Endometrium (tissue), 2 donors: ENCODE measurements at regions not wholly inside any gene's neighbourhood (a gene's known extent, or its start where the extent isn't known, plus 50 kb on each side); places are given as distances from the start of the nearest gene placed in this dataset.
A peak's percentile ranks its signal among the peaks of the same experiment; 100 is the strongest.
"Not testable (repeated sequence)": the region's sequence is repeated elsewhere in the genome, so short reads cannot be mapped to it uniquely, and the experiment has no call there.

Source experiments
- FAIRE-seq: peaks from 2 replicates; lab custom pipeline; 2012; peaks lifted over from hg19 to GRCh38; lab: Jason Lieb, UNC
- donor health status: control.
- donor health status: control.

DNA sequence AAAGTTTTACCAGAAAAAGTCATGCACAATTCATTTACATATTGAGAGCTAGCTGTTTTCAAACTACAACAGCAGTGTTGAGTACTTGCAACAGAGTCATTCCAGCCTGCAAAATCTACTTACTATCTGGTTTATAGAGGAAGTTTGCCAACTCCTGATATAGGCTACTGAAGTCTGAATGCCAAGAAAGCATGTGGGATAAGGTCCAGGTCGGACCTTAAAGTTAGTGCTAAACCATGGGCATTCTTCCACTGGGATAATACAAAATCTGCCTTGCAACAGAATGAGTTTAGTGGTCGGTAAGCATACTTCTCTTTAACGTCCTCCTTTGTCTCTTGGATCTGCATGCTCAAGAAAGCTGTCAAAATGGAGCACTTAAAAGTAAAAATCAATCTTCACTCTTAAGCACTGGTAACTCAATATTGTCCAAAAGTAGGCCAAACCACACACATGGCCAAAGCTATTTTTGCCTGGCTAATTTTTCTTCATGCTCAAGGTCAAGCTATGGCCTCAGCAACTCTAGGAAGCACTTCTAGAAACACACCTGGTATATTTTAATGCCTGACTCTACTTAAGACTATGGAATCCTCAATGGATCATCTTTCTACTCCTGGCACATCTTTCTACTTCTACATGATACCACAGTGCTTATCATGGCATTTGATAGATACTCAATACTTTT lies 364.9 kb upstream of the KITLG start:
- no peak for FAIRE-seq

DNA sequence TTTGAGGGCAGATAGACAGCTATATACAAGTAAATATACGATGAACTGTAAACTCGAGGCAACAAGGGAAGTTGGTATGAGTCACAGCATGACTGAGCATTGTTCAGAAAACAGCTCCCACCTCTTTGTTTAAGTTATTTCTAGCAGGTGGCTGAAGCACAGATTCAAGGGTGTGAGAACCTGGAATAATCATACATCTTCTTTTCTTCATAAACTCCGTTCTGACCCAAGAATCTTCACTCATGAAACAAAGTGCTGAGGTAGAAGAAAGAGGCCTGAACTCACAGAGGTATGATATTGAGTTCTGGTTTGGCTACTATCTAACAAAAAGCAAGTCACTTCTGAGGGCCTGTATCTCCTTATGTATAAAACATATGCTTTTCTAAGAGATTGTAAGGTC lies 364.1 kb upstream of the KITLG start:
- FAIRE-seq: no peak

DNA sequence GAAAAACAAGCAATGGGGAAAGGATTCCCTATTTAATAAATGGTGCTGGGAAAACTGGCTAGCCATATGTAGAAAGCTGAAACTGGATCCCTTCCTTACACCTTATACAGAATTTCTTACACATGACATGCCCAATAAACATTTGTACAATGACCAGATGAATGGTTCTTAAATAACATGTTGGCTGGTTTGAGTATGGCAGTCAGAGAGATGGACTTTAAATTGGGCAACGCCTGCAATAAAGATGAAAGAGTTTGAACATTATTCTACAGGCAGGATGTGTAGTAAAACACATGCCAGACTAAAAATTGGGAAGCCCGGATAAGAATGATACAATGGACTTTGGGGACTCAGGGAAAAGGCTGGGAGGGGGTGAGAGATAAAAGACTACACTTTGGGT lies 360.6 kb upstream of the KITLG start:
- no peak for FAIRE-seq

DNA sequence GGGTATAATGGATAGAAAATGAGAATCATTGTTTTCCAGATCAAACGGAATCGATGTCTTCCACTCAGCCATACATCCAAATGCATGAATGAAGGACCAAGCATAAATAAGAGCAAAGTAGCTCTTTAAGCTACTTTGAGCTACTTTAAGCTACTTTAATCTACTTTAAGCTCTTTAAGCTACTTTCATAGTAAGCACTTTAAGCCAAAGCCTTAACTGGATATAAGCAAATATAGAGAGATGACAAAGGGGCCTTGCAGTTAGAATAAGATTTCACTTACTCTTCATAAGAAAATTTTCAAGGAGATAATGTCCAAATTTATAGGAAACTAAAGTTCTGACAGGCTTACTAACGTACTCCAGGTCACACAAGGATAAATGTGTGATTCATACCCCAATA lies 355.6 kb upstream of the KITLG start:
- no peak for FAIRE-seq

DNA sequence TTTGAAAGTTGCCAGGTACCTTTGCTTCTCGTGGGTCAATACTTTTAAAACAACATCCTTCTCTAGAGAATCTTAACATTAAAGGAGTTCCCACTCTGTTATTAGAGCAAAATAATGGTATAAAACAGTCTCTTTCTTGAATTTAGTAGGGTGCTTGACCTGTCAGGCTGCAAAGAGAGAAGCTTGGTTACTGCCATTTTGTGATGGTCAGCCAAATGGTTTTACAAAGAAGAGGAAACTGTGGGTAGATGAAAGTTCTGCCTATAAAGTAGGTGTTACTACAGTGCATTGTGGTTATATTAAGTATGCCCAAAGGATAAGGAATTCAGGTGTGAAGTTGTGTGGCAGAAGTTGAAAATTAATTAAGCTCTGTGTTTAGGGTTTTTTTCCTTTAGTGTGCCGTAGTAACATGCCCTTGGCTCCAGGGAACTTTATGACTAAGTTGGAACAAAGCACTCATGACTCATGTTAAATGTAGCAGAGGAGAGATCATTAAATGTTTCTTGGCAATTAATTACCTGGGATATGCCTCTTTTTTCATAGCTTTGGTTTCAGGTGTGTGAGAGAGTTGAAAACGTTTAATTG lies 354.0 kb upstream of the KITLG start:
- no peak for FAIRE-seq

DNA sequence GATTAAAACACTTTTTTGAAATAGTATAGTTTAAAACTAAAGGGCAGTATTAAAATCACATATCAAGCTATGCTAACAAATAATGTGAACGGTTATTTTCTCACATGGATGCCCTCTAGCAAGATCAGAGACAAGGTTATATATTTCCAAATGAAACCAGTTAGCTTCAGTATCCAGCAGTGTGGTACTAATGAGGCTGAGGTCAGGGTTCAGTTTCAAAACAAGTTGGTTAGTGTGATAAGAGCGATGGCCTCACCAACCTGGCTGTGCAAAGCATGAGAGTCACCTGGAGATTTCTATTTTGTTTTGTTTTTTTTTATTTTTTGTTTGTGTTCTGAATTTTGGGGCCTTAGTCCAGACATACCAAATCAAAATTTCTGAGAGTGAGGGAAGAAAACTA lies 352.2 kb upstream of the KITLG start:
- no peak for FAIRE-seq

DNA sequence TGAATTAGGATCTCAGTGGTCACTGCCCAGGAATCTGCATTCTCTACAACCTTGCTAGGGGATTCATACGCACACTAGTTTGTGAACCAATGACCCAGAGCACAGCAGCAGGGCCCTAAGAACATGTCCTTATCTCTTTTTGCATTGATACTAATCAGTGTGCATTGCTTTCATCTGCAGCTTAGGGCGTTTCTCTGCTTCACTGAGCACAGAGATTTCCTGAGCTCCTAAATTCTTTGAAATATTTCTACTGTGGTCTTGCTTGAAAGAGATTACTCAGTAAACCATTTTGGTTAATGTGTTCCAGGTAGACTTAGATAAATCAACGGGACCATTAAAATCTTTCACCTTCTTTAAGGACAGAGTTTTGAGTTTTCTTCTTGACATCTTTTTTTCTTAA lies 351.3 kb upstream of the KITLG start:
- no peak for FAIRE-seq

DNA sequence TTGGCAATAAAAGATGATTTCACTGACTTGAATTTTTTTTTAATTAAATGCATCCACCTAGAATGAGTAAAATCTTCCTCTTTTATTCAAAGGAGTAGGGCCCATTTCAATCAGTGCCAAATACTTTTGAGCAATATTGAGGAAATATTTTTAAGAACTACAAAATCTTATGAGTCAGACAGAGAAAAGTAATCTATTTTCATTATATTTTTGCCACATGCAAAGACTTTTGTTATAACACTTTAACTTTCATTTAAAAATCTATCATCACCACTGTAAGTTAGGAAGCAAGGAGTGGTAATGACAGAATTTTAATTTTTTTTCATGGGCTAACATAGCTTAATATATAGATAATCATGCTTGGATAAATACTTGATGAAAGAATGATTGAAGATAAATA lies 345.2 kb upstream of the KITLG start:
- peak; percentile 8 for FAIRE-seq

DNA sequence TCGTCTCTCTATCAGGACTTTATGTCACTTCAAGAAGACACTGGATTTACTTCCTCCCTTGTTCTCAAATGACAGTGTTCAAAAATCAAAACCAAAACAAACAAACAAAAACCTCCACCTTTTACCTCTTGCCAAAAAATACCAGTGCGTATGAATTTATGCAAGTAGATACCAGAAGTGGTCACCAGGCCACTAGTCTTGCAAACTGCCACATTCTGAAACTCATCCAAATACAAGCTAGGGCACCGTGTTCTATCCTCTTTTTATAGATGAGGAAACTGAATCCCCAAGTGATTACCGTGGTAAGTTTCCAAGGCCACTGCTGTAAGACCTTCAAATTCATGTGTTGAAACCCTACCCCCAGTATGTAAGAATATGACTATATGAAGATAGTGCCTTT lies 343.9 kb upstream of the KITLG start:
- no peak for FAIRE-seq

DNA sequence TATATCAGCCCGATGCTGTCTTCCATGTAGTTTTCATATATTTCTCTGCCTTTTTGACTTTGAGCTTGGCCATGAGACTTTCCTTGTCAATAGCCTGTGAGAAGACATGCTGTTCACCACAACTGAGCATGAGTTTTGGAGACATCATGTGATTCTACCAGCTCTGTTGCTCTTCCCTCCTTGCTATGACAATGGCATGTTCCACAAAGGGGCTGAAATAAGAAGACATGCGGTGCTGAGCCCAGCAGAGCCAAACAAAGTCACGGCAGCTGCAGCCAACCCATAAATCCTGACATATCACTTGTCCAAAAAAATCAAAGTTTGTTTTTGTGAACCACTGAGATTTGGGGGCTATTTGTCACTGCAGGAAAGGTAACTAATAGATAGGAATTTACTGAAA lies 343.4 kb upstream of the KITLG start:
- FAIRE-seq: no peak

DNA sequence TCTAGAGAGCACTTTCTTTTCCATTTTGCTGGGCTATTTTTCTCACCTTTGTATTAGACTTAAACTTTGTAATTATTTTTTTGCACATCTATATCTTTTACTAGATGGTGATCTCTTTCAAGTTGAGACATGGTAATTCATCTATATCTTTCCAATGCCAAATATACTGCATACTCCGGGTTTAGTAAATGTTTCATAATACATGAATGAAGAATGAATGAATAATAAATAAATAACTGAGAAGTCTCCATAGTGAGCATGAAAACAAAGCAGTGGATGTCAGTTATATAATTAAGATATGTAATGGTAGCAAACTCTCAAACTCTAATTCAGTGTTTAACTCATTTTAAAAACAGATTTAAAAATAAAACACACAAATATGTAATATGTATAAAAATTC lies 342.5 kb upstream of the KITLG start:
- FAIRE-seq: no peak

DNA sequence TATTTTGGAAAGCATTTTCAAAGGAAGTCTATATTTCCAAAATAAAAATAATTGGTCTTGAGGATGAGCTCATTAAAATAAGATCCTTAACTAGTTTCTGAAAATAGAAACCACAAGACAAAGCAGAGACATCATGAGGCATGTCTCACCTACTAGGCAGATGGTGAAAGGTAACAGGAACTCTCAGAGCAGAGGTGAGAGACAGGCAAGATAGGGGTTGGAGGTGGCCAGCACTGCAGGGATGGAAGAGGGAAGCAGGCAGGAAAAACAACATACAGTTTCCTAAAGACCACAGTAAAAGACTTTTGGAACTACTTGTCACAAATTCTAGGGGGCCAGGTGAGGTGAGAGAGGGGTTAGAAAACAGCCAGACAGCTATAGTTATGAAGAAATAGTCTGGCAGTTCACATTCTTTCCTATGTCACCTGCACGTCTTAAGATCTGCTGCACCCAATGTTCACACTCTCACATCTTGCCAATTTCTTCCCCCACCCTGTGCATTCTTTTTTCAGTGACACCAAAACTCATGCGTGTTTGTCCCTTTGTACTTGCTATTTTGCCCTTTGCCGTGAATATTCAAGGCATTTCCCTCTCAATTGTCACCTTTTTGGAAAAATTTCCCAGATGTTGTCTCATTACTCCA lies 341.7 kb upstream of the KITLG start:
- FAIRE-seq: no peak

DNA sequence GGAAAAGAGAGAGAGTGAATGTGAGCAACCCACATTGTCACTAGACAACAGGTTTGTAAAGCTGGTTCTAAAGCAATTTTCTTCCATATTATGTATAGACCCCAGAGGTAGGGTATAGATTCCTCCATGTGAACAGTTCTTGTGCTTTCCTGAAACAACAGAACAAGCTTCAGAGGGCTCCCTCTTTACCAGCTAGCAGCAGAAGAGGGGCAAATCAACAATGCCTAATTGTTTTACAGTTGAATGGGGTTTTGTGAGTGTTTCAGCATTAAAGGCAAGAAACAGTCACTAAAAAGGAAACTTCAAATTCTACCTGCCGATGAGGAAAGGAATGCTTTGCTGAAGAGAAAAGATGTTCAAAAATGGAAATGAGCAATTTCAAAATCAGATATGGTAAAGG lies 341.2 kb upstream of the KITLG start:
- no peak for FAIRE-seq

DNA sequence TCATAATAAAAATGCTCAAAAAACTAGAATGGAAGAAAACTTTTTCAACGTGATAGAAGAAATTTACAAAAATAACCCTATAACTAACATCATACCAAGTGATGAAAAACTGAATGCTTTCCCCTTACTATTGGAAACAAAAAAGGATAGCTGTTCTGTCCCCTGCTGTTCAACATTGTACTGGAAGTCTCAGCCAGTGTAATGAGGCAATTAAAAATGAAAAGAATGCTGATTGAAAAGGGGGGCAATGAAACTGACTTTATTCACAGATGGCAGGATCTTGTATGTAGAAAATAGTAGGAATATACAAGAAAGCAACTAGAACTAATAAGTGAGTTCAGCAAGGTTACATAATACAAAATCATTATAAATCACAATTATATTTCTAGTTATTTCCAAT lies 337.9 kb upstream of the KITLG start:
- no peak for FAIRE-seq

DNA sequence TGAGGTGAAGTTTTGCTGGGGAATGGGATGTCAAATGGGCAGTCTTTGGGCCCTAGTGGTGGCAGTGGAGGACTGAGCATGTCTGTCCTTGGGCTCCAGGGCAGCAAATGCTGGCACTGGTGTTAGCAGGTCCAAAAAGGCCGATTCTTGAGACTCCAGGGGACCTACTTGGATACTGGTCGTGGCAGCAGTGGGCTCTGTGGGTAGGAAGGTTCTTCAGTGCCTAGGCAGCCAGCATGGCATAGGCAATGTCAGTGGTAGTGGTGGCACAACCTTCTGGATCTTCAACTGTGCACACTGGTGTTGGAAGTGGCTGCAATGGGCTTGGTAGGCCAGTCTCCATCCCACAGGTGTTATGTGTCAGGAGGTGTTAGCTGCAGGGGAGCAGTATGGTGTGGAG lies 334.7 kb upstream of the KITLG start:
- no peak for FAIRE-seq

DNA sequence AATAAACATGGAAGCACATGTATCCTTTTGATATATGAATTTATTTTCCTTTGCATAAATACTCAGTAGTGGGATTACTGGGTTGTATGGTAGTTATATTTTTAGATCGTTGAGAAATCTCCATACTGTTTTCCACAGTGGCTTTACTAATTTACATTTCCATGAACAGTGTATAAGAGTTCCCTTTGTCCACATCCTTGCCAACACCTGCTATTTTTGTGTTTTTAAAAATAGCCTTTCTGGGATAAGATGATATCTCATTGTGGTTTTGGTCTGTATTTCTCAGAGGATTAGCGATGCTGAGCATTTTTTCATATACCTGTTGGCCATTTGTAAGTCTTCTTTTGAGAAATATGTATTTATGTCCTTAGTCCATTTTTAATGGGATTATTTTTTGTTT lies 329.2 kb upstream of the KITLG start:
- FAIRE-seq: no peak

DNA sequence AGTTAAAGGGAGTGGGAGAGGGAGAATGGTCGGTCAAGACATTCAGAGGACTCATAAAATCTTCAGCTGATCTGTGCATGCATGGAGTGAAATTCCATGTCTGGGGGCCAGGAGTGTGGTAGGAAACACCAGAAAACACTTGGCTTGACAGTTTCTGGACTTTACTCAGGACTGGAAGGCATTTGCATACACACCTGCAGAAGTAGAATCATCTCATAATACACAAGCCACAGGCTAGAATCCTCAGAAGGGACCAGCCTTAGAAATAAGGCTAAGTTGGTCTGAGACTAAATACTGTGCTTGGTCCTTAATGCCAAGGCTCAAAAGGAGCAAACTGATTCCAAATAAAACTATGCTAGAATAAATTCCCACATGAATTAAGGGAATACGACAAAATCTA lies 328.1 kb upstream of the KITLG start:
- no peak for FAIRE-seq

DNA sequence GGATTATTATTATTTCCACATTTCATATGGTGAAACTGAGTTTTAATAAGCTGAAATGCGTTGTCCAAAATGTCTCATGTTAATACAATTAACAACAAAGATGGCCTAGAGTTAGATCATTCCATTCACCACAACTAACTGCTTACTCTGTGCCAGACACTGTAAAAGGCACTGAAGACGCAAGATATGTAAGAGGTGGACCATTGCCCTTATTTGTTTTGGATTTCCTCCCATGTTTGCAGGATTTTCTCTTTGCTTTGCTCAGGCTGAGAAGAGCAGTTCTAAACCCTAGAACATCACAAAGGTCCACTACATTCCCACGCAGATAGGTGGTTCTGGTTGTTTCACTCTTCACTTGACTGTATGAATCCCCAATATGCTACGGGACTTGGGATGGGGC lies 324.4 kb upstream of the KITLG start:
- no peak for FAIRE-seq

DNA sequence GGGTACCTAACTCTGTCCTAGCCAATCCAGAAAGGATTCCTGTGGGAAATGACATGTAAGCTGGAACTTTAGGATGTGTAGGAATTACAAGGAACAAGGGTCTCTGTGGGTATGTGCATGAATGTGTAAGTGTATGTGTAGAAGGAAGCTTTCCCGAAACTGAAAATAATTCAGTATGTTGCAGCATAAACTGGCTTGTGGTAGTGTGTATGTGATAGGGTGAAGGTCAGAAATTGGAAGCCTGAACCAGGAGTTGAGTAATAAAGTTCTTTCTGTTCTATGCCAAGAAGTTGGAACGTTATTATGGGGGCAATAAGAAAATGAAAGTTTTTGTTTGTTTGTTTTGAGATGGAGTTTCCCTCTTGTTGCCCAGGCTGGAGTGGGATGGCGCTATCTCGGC lies 323.1 kb upstream of the KITLG start:
- no peak for FAIRE-seq

DNA sequence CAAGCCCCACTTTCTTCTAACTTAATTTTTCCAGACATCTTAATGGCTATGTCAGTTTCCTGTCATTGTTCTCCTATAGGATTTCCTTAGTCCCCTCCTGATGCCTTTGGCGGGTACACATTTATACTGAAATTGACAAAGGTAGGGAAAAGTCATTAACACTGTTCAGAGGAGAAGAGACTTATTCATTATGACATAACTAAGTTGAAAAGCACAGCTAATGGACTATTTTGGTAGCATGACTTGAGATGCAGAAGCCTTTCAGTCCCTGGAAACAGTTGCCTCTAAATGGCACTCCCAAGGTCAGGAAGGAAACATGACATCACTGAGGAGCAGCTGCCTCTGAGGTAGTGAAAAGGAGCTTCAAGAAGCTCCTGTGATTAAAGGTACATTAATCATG lies 317.5 kb upstream of the KITLG start:
- FAIRE-seq: no peak

DNA sequence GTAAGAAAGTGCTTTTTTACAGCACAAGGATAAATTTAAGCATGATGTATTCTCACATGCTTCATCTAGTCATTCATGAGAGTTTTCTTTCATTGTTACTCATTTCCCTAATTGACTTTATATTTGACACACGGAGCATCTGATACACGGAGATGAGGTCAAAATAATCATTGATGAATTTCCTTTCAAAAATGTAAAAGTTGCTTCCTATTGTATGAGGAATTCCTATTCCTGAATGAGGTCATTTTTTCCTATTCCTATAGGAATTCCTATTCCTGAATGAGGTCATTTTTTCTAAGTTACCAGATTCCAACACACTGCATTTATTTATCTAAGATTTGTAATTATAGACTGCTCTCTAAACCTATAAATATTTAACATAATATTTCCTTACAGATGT lies 316.7 kb upstream of the KITLG start:
- no peak for FAIRE-seq

DNA sequence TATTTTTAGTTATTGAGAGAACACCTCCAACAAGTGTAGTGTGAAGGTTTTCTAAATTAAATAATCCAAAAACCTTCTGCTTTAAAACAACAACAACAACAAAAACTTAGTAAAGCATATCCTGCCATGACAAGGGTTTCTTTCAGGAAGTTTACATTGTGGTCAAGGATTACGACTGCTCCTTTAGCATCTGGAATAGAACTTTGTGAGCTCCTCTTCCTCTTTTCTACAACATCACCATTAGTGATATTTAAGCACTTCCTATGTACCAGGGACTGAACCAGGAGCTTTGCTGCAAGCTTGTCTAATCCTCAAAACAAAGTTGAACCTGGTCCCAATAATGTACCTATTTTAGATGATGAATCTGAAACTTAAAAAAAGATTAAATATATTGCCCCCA lies 315.4 kb upstream of the KITLG start:
- no peak for FAIRE-seq

DNA sequence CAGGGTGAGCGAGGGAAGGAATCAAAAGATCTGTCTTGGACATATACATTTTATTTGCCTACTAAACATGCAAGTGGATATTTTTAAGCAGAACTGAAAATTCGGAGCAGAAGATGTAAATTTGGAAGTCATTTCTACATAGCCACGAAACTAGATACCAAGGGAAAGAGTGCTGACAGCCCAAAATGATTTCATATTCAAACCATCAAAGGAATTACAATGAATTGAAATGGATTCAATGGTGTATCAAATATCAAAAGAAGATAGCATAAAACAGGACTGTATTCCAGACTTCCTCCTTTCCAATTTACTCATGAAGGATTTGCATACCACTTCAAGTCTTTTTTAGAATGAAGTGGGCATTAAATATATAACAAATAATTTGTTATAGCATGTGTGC lies 313.5 kb upstream of the KITLG start:
- FAIRE-seq: no peak

DNA sequence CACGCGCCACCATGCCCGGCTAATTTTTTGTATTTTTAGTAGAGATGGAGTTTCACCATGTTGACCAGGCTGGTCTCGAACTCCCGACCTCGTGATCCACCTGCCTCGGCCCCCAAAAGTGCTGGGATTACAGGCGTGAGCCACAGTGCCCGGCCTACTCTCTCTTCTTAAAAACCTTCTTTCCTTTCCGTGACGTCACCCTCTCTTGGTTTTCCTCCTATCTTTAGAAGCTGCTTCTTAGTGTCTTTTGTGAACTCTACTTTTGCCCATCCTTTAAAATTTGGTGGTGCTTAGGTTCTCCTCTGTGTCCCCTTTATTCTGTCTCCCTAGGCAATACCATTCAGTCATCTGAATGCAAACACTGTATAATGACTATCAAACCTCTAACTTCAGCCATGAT lies 311.2 kb upstream of the KITLG start:
- not testable (repeated sequence) for FAIRE-seq
